SIG-M5 treated with dmso at 0.1 percent for 504 hours (cell line): ENCODE measurements at regions not wholly inside any gene's neighbourhood (a gene's known extent, or its start where the extent isn't known, plus 50 kb on each side); places are given as distances from the start of the nearest gene placed in this dataset.
"Not testable (repeated sequence)": the region's sequence is repeated elsewhere in the genome, so short reads cannot be mapped to it uniquely, and the experiment has no call there.

ENCODE experiments used
- DNase-seq: peaks from one replicate; lab custom pipeline; 2025; ENCODE audit not compliant: unreplicated experiment; lab: John Stamatoyannopoulos, UW

DNA sequence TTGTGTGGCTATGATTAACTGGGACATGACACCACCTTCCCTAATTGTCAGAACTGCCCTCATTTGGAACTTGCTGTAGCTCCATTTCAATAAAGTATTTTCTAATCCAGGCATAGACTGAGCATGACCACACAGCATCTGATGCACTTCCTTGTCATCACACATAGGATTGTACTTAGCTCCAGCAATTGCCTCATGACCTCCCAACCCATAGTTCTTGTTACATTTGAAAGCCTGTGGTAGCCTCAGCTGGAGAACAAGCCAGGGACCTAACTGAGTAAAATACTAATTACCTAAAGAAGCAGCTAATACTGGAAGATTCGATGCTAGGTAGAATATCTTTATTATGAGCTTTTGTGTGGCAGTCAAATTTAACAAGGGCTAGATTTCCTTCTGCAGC lies 187.3 kb upstream of the KIF2B start:
- no peak for DNase-seq

DNA sequence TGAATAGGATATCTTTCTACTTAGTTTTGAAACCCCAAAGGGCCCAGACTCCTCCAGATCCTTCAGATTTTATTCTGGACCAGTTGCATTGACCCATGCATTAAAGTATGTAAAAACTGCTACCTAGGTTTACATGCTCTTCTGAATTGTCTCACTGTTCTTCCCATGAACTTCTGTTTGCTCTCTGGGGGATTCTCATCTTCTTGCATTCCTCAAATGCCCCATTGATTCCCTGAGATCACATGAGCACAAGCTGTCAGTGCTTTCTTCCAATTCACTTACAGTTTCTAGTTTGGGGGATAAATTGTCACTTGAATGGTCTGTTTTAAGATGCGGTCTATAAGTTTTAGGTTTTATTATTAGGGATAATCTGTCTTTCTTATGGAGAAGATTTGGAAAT lies 188.9 kb upstream of the KIF2B start:
- DNase-seq = no peak

- DNase-seq = no peak
Measured at GRCh38 chr17:53631486-53631885, 191.2 kb upstream of the KIF2B start.

- DNase-seq = no peak
Measured at GRCh38 chr17:53630638-53631037, 192.1 kb upstream of the KIF2B start.

GRCh38 chr17:53630115-53630514 lies 192.6 kb upstream of the KIF2B start:
- DNase-seq = no peak

- DNase-seq = no peak
Measured at GRCh38 chr17:53629188-53629587, 193.5 kb upstream of the KIF2B start.

DNA sequence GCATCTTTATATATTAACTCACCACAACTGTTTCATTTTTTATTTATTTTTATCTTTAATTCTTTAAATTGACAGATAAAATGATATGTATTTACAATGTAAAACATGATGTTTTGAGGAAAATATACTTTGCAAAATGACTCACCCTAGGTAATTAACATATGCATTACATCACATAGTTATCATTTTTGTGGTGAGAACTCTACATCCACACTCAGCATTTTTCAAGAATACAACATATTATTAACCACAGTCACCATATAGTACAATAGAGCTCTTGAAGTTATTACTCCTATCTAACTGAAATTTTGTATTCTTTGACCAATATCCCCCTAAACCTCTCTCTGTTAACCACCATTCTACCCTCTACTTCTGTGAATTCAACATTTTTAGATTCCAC lies 194.7 kb upstream of the KIF2B start:
- DNase-seq = no peak

DNA sequence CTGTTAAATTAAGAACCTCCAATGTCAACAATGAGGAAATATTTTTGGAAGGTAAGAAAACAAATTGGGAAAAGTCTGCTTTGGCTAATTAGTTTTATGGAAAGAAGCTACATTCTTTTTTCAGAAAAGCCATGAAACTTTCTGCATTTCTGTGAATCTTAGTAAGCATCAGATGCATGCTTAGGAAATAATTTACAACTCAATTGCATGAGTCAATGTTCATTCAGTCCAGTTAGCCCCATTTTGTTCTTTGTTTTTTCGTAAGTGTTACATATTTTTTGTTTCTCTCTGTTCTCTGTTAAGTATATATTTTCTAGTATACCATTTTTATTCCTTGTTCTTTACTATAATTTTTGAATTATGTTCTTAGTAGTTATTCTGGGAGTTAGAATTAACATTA lies 195.2 kb upstream of the KIF2B start:
- no peak for DNase-seq

- no peak for DNase-seq
Measured at GRCh38 chr17:53626286-53626685, 196.4 kb upstream of the KIF2B start.

GRCh38 chr17:53619025-53619424 lies 203.7 kb upstream of the KIF2B start:
- no peak for DNase-seq

DNA sequence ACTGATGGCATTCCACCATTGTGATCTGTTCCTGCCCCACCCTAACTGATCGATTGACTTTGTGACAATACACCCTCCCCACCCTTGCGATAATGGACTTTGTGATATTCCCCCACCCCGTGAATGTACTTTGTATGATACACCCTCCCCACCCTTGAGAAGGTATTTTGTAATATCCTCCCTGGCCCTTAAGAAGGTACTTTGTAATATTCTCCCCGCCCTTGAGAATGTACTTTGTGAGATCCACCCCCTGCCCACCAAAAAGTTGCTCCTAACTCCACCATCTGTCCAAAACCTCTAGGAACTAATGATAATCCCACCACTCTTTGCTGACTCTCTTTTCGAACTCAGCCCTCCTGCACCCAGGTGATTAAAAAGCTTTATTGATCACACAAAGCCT lies 214.5 kb upstream of the KIF2B start:
- DNase-seq = not testable (repeated sequence)

DNA sequence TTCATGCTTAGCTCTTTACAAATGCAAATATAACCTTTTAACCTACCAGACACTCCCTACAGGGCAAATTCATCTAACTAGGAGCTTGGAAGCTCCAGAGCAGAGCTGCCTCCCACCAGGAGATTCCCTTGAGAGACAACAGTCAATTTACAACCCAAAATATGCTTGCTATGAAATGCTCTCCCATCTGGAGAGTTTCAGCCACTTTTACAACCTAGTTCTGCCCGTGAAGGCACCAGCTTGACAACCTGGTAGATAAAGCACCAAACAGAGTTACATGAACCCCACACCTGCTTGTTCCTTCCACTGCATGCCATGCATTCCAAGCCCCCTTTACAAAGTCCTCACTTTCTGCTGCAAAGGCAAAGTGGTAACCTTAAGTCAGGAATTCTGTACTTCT lies 215.3 kb upstream of the KIF2B start:
- no peak for DNase-seq

DNA sequence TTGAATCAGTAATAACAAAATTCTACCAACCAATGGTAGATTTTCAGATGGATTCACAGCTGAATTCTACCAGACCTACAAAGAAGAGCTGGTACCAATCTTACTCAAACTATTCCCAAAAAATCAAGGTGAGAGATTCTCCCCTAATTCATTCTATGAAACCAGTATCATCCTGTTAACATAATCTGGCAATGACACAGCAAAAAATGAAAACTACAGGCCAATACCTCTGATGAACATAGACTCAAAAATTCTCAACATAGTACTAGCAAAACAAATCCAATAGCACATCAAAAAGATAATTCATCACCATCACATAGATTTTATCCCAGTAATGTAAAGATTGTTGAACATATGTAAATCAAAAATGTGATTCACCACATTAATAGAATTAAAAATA lies 234.4 kb upstream of the KIF2B start:
- DNase-seq = no peak

DNA sequence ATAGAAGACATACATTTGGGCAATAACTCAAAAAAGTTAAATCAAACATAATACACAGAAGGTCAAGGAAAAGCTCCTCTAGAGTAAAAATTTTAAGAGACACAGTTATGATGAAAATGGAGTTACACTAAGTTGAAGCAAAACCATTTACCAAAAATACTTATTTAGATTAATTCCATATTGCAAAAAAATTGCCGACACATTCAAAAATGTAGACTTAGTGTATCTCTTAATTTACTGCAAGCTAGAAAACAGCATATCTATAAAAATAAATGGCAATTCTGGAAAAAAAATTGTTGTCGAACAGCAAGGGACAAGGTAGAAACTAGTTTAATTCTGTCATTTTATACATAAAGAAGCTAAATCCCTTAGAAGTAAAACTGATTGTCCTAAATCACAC lies 248.7 kb upstream of the KIF2B start:
- no peak for DNase-seq

GRCh38 chr17:53571342-53571741 lies 251.4 kb upstream of the KIF2B start:
- DNase-seq = no peak

GRCh38 chr17:53570731-53571130 lies 252.0 kb upstream of the KIF2B start:
- no peak for DNase-seq

DNA sequence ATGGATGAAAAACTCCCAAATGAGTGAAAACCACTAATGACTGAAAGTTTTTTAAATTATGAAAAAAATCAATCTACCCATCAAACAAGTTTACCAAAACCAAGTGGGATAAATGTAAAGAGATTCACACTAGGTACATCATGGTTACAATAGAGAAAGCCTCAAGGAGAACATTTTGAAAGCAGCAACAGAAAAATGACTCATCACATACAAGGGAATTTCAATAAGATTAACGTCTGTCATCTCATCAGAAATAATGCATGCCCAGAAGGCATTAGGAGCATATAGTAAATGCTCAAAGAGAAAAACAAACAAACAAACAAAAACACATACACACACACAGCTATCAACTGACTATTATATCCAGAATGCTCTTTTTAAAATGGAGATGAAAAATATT lies 261.8 kb upstream of the KIF2B start:
- DNase-seq = no peak

DNA sequence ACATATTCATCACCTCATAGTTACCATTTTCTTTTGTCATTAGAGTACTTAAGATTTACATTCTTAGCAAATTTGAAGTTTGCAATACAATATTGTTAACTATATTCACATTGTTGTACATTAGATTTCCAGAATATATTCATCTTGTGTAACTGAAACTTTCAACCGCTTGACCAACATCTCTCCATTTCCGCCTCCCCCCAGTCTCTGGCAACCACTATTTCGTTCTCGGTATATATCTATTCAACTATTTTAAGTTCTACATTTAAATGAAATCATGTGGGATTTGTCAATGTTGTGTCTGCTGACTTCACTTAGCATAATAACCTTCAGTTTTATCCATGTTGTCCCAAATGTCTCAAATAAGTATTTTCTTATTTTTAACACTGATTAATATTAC lies 274.5 kb upstream of the KIF2B start:
- no peak for DNase-seq

- DNase-seq = no peak
Measured at GRCh38 chr17:53543472-53543871, 279.3 kb upstream of the KIF2B start.

GRCh38 chr17:53538129-53538617 lies 284.6 kb upstream of the KIF2B start:
- no peak for DNase-seq

DNA sequence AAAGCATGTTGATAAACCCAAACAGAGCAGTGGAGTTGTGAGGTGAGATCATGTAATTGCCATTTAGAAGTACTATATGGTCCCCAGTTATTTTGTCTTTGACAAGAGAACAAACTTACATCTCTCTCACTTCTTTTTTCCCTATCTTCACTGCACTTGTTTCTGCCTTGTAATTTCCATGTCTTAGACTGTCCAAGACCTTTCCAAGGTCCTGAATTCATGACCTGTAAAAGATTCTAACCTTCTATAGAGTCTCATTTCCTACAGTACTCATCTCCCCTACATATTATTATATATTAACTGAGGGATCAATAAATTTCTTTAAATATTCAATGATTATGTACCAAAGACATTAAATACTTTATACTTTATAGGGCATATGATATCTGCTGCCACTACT lies 295.3 kb upstream of the KIF2B start:
- DNase-seq = no peak

DNA sequence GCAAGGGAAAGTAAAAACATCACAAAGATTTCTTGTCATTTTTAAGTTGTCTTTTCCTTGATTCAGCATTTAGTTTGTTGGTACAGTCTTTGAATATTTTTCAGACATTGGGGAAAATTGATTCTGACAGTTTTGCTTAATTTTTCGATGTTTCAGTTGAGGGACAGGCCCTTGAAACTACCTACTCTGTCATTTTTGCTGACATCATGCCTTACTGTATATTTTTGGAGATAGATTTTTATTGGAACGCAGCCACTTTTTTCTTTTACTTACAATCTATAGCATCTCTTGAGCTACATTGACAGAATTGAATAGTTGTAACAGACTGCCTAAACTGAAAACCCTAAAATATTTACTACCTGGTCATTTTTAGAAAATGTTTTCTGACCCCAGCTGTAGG lies 297.1 kb upstream of the KIF2B start:
- no peak for DNase-seq

DNA sequence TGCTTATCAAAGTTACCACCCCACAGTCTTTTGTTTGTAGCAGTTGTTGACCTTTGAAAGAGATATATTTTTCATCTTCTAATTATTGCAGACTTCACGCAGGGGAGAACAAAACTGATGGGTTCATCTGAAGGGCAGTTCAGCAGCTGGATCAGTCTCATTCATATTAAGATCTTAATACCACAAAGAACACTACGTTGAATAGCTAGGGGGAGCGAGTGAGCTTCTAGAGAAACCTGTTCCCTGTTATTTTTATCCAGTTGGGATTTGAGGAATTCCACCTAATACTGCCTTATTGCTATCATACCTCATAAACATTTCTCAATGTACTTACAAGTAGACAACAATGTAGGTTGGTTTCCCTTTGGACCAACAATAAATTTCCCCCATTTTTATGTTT lies 306.1 kb upstream of the KIF2B start:
- DNase-seq = no peak

DNA sequence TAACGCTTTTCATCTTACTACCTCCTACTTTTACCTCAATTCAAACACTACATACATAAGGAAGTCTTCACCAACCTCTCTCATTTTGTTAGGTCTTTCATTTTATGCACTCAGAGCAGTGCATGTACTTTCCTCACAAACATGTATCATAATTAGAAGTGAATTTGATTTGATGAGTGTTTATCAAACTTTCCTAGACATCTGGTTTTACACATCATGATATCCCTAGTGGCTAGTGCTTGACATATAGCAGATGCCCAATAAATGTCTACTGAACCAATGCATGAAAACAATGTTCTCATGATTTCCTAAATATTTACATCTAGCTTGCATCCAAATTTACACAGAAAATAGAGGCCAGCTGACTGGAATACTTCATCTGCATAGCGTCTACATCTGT lies 323.4 kb upstream of the KIF2B start:
- DNase-seq = no peak
